Ascending aorta (tissue), 2 donors: ENCODE measurements at regions not wholly inside any gene's neighbourhood (a gene's known extent, or its start where the extent isn't known, plus 50 kb on each side); places are given as distances from the start of the nearest gene placed in this dataset.

ENCODE experiments used
- DNase-seq, 2 donors: peaks; one replicate each; pipeline ENCODE4 v3.0.0-alpha.2; 2019; ENCODE audit warnings: low spot score in 2 of 2
- H3K27ac ChIP-seq, 2 donors: fragments of 200-600 bp; sonication (generic); one replicate each; pipeline ENCODE4 v1.5.1; 2016 to 2017; ENCODE audit warnings: mild to moderate bottlenecking in 1 of 2
- H3K27me3 ChIP-seq: fragments of 200-600 bp; sonication (generic); one replicate; pipeline ENCODE4 v1.5.1; 2017
- H3K36me3 ChIP-seq, 2 donors: fragments of 200-600 bp; sonication (generic); one replicate each; pipeline ENCODE4 v1.5.1; 2016
- H3K4me1 ChIP-seq, 2 donors: fragments of 200-600 bp; sonication (generic); one replicate each; pipeline ENCODE4 v1.5.1; 2016 to 2017; ENCODE audit warnings: mild to moderate bottlenecking in 1 of 2
- H3K4me3 ChIP-seq, 2 donors: fragments of 200-600 bp; sonication (generic); one replicate each; pipeline ENCODE4 v1.5.1; 2016 to 2017; ENCODE audit warnings: mild to moderate bottlenecking in 1 of 2
- H3K9me3 ChIP-seq, 2 donors: fragments of 200-600 bp; sonication (generic); one replicate each; pipeline ENCODE4 v1.5.1; 2016
- intact Hi-C: fragments of 100-400 bp; cut with DNase I; formaldehyde crosslinking; loops from one replicate; pipeline ENCODE4 v1.15.1; 2023
- TF ChIP-seq, protein P1 (sequence below), 3 experiments: fragments of 200-600 bp in 2 of 3; fragments of 450-650 bp in 1 of 3; sonication (generic) in 2 of 3; IDR thresholded peaks; one replicate each; pipeline ENCODE4 v1.5.1; 2016 to 2019; ENCODE audit warnings: antibody characterized with exemption in 3 of 3, mild to moderate bottlenecking in 1 of 3, moderate library complexity in 1 of 3

DNA sequence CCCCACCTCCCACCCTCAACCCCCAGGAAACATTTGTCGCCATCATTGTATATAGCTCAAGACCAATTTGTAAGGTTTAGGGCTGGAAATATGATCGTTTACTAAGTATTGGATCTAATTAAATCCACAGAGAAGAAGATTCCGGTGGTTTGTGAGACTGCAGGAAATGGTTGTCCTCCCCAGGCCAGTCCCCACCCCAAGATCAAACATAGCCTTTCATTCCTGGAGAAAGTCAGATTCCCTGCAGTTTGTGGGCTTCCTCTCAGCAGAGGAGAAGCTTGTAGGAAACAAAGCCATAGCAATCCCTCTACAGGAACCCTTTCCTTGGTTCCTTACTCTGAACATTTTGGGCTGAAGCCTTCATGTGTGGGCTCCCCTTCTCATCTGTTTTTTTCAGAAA is 79.2 kb upstream of the TBCA start:
- H3K4me3 ChIP-seq, result no peak overlapping the region
- H3K27me3 ChIP-seq, result no peaks in the 10 kb centered on the region
- peaks cover 0 to 3% of the 10 kb centered on the region in 2 donors for H3K4me1 ChIP-seq
- no peak overlapping the region for H3K27ac ChIP-seq
- no peaks in the 10 kb centered on the region for H3K36me3 ChIP-seq
- no peak for DNase-seq
- intact Hi-C loops, result no loop called here
- TF ChIP-seq, protein P1, sequence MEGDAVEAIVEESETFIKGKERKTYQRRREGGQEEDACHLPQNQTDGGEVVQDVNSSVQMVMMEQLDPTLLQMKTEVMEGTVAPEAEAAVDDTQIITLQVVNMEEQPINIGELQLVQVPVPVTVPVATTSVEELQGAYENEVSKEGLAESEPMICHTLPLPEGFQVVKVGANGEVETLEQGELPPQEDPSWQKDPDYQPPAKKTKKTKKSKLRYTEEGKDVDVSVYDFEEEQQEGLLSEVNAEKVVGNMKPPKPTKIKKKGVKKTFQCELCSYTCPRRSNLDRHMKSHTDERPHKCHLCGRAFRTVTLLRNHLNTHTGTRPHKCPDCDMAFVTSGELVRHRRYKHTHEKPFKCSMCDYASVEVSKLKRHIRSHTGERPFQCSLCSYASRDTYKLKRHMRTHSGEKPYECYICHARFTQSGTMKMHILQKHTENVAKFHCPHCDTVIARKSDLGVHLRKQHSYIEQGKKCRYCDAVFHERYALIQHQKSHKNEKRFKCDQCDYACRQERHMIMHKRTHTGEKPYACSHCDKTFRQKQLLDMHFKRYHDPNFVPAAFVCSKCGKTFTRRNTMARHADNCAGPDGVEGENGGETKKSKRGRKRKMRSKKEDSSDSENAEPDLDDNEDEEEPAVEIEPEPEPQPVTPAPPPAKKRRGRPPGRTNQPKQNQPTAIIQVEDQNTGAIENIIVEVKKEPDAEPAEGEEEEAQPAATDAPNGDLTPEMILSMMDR (IDR thresholded peaks at IDR 0.05), result no peak
- no peaks in the 10 kb centered on the region for H3K9me3 ChIP-seq

DNA sequence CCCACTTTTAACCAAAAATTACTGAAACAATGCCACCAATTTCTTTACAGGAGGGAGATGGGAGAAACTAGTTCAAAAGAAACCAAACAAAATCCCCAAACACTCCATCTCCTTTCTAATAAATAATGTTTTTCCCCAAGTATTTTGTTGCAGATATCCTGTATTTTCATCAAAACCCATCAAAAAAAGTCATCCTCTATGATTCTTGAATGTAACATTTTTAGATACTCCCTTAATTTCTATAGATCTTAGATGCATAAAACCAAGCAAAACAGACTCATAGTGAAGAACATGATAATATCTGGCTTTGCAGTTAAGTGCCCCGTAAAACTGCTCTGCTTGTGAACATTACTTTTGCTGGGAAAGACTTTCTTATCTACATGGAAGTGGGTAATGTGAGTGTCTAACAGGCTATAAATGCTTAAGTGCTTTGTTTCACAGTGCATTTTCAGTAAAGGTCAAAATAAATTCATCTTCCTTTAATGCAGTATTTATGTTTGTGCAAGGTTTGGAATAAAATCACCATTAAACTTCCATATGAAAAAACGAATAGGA is 77.3 kb upstream of the TBCA start:
- Histone ChIP-seq H3K4me3 (no peak overlapping the region), H3K9me3 (no peaks in the 10 kb centered on the region), H3K27ac (no peak overlapping the region), H3K27me3 (no peaks in the 10 kb centered on the region), H3K4me1 (peaks cover 0 to 3% of the 10 kb centered on the region in 2 donors), H3K36me3 (no peaks in the 10 kb centered on the region)
- no peak for DNase-seq
- TF ChIP-seq, protein P1 (IDR thresholded peaks at IDR 0.05), result no peak
- intact Hi-C loops, result loop anchor here (5.0 kb wide), 1 partner anchor 76 kb away; the partner anchor contains the start of gene TBCA

DNA sequence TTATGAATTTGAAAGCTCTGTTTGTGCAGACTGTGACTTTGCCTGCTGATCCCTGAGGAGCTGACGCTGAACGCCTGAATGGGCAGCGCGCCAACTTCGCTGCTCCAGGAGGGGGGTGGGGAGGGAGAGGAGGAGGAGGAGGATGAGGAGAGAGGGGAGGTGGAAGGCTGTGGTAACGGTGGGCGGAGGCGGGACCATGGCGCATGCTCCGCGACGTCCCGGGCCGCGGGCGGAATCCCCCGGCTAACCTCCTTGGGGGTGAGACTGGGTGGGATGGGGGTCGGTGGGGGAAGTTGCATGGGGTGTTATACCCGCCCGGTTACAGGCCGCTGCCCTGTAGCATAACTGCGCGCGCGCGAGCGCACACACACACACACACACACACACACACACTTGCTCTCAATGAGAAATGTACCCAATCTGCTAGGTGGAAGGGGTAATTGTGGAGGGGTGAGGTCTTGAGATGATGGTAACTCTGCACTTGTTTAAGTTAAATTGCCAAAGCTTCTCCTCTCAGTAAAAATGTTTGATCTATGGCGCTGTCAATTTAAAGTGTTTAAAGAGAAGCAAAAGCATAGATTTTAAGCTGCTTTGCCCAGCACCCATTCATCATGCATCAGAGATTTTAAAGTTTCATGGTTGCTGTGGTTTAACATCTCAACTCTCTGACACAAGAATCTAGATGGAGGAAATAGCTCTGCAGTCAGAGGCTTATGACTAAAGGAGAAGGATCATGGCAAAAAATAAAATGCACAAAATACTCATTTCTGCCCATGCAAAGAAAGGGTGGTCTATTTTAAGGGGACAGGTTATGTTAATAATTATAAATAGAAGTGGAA is 76.6 kb upstream of the TBCA start:
- H3K27ac ChIP-seq, result no peak overlapping the region
- peak overlapping the region; percentile 66 to 83 for H3K4me3 ChIP-seq
- no peak for DNase-seq
- H3K36me3 ChIP-seq, result no peaks in the 10 kb centered on the region
- intact Hi-C loops, result loop anchor here (5.0 kb wide), 1 partner anchor 75 kb away; the partner anchor contains the start of gene TBCA
- H3K27me3 ChIP-seq, result no peaks in the 10 kb centered on the region
- H3K4me1 ChIP-seq, result peaks cover 0 to 3% of the 10 kb centered on the region in 2 donors
- TF ChIP-seq, protein P1 (IDR thresholded peaks at IDR 0.05), result no peak
- no peaks in the 10 kb centered on the region for H3K9me3 ChIP-seq

DNA sequence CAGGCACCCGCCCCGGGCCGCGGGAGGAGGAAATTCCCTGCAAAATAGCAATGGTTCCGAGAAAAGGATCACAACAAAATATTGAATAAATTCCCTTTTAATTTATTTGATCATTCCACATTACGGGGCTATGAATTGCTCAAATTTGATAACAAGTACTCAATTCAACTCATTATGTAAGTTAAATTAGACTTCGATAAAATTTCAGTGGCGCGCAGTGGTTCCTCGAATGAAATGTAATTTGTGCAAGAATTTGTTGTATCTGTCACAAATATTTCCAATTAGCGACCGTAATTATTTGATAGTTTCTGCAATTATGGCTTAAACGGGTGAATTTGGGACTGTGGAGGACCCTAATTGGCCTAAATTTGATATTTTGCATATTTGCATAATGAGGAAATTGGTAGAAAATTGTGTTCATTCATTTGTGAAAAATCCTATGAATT is 76.0 kb upstream of the TBCA start:
- TF ChIP-seq, protein P1 (IDR thresholded peaks at IDR 0.05), result no peak
- Histone ChIP-seq H3K27ac (no peak overlapping the region), H3K27me3 (no peaks in the 10 kb centered on the region), H3K9me3 (no peaks in the 10 kb centered on the region), H3K36me3 (no peaks in the 10 kb centered on the region), H3K4me1 (peaks cover 0 to 3% of the 10 kb centered on the region in 2 donors), H3K4me3 (peak overlapping the region; percentile 66 to 83)
- no peak for DNase-seq
- intact Hi-C loops, result loop anchor here (5.0 kb wide), 1 partner anchor 75 kb away; the partner anchor contains the start of gene TBCA

DNA sequence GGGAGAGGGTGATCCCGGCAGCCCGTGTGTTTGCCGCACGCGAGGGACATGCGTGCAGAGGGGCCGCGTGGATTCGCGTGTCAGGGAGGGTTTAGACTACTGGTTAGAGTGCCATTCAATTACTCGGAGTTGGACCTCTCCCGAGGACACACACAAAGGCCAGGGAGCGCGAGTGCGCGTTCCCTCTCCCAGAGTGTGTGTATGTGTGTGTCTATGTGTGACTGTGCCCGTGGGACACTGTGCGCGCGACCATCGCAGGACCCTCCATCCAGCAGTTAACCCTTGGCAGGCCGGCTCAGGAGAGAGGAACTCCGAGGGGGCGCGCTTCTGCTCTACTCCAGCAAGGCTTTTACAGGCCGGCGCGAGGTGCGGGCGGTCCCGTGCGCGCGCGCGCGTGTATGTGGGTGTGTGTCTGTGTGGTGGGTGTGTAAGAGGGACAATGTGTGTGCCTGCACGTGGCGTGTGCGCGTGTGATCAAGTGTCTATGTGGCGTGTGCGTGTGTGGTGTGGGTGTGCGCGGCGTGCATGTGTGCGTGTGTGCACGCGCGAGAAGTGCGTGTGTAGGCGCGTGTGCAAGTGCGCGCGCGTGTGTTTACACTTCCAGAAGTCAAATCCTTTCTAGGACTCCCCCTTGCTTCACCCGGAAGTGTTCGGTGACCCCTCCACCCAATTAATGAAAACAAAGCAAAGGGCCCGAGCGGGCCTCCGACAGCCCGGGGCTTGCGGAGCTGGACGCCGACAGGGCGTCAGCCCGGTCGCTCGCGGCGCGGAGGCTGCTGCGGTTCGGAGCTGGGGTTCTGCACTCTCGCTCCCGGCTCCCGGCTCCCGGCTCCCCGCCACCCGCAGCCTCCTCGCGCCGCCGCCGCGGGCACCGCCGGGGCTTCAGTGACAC is 75.3 kb upstream of the TBCA start:
- Histone ChIP-seq H3K27me3 (no peaks in the 10 kb centered on the region), H3K4me1 (peaks cover 0 to 3% of the 10 kb centered on the region in 2 donors), H3K36me3 (no peaks in the 10 kb centered on the region), H3K4me3 (peak overlapping the region; percentile 66 to 83), H3K27ac (no peak overlapping the region), H3K9me3 (no peaks in the 10 kb centered on the region)
- TF ChIP-seq, protein P1 (IDR thresholded peaks at IDR 0.05), result no peak
- peak in 1 of 2 donors; percentile 67 for DNase-seq
- intact Hi-C loops, result loop anchor here (5.0 kb wide), 1 partner anchor 74 kb away; the partner anchor contains the start of gene TBCA
